GM11168 (cell line): ENCODE measurements at regions not wholly inside any gene's neighbourhood (a gene's known extent, or its start where the extent isn't known, plus 50 kb on each side); places are given as distances from the start of the nearest gene placed in this dataset.

ENCODE experiments used
- in situ Hi-C: fragments of 300-500 bp; cut with MboI; formaldehyde crosslinking; loops from one replicate; pipeline ENCODE4 v1.12.0; 2022; ENCODE audit warnings: low sequenced_read_pairs; ENCODE audit not compliant: unreplicated experiment

- in situ Hi-C loops: no loop called here
These were observed 112.3 kb upstream of the WWC1 start for GRCh38 chr5:168179192-168179593.

GRCh38 chr5:168182269-168182668, 109.2 kb upstream of the WWC1 start:
- in situ Hi-C loops: no loop called here

- in situ Hi-C loops: no loop called here
These were observed 107.3 kb upstream of the WWC1 start for GRCh38 chr5:168184103-168184502.

- in situ Hi-C loops: no loop called here
These were observed 105.0 kb upstream of the WWC1 start for GRCh38 chr5:168186289-168187074.

GRCh38 chr5:168187614-168188013, 103.8 kb upstream of the WWC1 start:
- in situ Hi-C loops: no loop called here

- in situ Hi-C loops: no loop called here
These were observed 103.3 kb upstream of the WWC1 start for GRCh38 chr5:168188182-168188581.

- in situ Hi-C loops: no loop called here
These were observed 99.3 kb upstream of the WWC1 start for GRCh38 chr5:168192120-168192519.

GRCh38 chr5:168193493-168194250, 97.8 kb upstream of the WWC1 start:
- in situ Hi-C loops: no loop called here

- in situ Hi-C loops: no loop called here
These were observed 96.3 kb upstream of the WWC1 start for GRCh38 chr5:168195110-168195509.

GRCh38 chr5:168198359-168198758, 93.1 kb upstream of the WWC1 start:
- in situ Hi-C loops: no loop called here

GRCh38 chr5:168202996-168203395, 88.4 kb upstream of the WWC1 start:
- in situ Hi-C loops: no loop called here

- in situ Hi-C loops: no loop called here
These were observed 87.3 kb upstream of the WWC1 start for GRCh38 chr5:168204165-168204564.

GRCh38 chr5:168207450-168208029, 83.9 kb upstream of the WWC1 start:
- in situ Hi-C loops: no loop called here

- in situ Hi-C loops: no loop called here
These were observed 82.0 kb upstream of the WWC1 start for GRCh38 chr5:168209244-168209995.

GRCh38 chr5:168209997-168210396, 81.4 kb upstream of the WWC1 start:
- in situ Hi-C loops: no loop called here

GRCh38 chr5:168211245-168211644, 80.2 kb upstream of the WWC1 start:
- in situ Hi-C loops: no loop called here

- in situ Hi-C loops: no loop called here
These were observed 79.5 kb upstream of the WWC1 start for GRCh38 chr5:168211936-168212335.

GRCh38 chr5:168214071-168214470, 77.4 kb upstream of the WWC1 start:
- in situ Hi-C loops: no loop called here

GRCh38 chr5:168214886-168215285, 76.6 kb upstream of the WWC1 start:
- in situ Hi-C loops: no loop called here

- in situ Hi-C loops: no loop called here
These were observed 75.8 kb upstream of the WWC1 start for GRCh38 chr5:168215646-168216045.

- in situ Hi-C loops: no loop called here
These were observed 74.5 kb upstream of the WWC1 start for GRCh38 chr5:168216989-168217388.
